Testis (tissue), 2 donors: ENCODE measurements at regions not wholly inside any gene's neighbourhood (a gene's known extent, or its start where the extent isn't known, plus 50 kb on each side); places are given as distances from the start of the nearest gene placed in this dataset.

Source experiments
- DNase-seq: peaks from one replicate; pipeline ENCODE4 v3.0.0-alpha.2; 2019
- H3K27ac ChIP-seq, 2 donors: fragments of 200-600 bp; sonication (generic); one replicate each; pipeline ENCODE4 v1.5.1; 2019
- H3K27me3 ChIP-seq: fragments of 200-600 bp; sonication (generic); one replicate; pipeline ENCODE4 v1.5.1; 2019
- H3K36me3 ChIP-seq: fragments of 200-600 bp; sonication (generic); one replicate; pipeline ENCODE4 v1.5.1; 2017; ENCODE audit warnings: low read depth; ENCODE audit errors: missing control alignments
- H3K4me1 ChIP-seq: fragments of 200-600 bp; sonication (generic); one replicate; pipeline ENCODE4 v1.5.1; 2019
- H3K4me3 ChIP-seq, 2 donors: fragments of 200-600 bp; sonication (generic); one replicate each; pipeline ENCODE4 v1.5.1; 2017 to 2019
- H3K9me3 ChIP-seq: fragments of 200-600 bp; sonication (generic); one replicate; pipeline ENCODE4 v1.5.1; 2017
- POLR2A ChIP-seq: fragments of 450-650 bp; IDR thresholded peaks from one replicate; pipeline ENCODE4 v1.6.1; 2017; ENCODE audit warnings: antibody characterized with exemption, mild to moderate bottlenecking, moderate library complexity
- WGBS, 2 donors: methylation state at CpG; one replicate each; pipeline ENCODE4 v1.1.5; 2018; 5-methylcytosine and 5-hydroxymethylcytosine counted together
- intact Hi-C: fragments of 100-400 bp; cut with DNase I; formaldehyde crosslinking; loops from one replicate; pipeline ENCODE4 v1.15.1; 2023; ENCODE audit warnings: low total_unique reads
- TF ChIP-seq, protein P1 (sequence below), 3 experiments: fragments of 450-650 bp in 2 of 3; fragments of 200-600 bp in 1 of 3; sonication (generic) in 1 of 3; IDR thresholded peaks; one replicate each; pipeline ENCODE4 v1.5.1; 2016 to 2019; ENCODE audit warnings: antibody characterized with exemption in 3 of 3, mild to moderate bottlenecking in 2 of 3, moderate library complexity in 1 of 3

DNA sequence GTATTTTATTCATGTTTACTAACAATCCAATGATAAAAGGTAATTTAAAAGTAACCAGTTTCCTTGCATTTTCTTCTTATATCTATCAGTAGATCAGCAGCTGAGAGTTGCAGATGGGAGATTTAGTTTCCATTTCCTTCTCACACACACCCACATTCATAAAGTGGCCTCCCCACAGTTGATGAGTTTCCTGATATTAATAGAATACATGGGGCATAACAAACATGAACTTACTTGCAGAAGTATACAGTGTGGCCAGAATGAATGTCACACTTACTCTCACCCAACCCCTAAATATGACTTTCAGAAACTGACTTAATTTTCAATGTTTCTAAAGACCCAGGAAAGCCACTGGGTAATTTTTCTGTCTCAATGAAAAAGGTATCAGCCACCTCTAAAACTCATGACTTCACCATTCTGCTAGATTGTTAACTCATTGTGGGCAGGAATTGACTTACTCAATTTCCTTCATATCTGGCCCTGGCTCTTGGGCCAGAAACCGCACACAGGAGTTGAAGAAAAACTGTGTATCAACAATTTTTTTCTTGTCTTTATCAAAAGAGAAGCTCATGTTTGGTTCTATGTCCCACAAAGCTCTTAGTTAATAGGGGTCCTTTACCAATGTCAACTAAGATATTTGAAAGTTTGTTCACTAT is 63.5 kb upstream of the OSMR start:
- no peak for DNase-seq
- Histone ChIP-seq H3K4me3 (no peak overlapping the region), H3K27me3 (no peaks in the 10 kb centered on the region), H3K27ac (no peak overlapping the region), H3K36me3 (no peaks in the 10 kb centered on the region), H3K9me3 (no peaks in the 10 kb centered on the region), H3K4me1 (peaks cover 11% of the 10 kb centered on the region)
- intact Hi-C loops: no loop called here
- TF ChIP-seq, protein P1, sequence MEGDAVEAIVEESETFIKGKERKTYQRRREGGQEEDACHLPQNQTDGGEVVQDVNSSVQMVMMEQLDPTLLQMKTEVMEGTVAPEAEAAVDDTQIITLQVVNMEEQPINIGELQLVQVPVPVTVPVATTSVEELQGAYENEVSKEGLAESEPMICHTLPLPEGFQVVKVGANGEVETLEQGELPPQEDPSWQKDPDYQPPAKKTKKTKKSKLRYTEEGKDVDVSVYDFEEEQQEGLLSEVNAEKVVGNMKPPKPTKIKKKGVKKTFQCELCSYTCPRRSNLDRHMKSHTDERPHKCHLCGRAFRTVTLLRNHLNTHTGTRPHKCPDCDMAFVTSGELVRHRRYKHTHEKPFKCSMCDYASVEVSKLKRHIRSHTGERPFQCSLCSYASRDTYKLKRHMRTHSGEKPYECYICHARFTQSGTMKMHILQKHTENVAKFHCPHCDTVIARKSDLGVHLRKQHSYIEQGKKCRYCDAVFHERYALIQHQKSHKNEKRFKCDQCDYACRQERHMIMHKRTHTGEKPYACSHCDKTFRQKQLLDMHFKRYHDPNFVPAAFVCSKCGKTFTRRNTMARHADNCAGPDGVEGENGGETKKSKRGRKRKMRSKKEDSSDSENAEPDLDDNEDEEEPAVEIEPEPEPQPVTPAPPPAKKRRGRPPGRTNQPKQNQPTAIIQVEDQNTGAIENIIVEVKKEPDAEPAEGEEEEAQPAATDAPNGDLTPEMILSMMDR (IDR thresholded peaks at IDR 0.05): no peak
- TF ChIP-seq POLR2A: no peak
- 87 to 92% methylated on average over 1 of the region's 1 CpG for WGBS, 2 donors

DNA sequence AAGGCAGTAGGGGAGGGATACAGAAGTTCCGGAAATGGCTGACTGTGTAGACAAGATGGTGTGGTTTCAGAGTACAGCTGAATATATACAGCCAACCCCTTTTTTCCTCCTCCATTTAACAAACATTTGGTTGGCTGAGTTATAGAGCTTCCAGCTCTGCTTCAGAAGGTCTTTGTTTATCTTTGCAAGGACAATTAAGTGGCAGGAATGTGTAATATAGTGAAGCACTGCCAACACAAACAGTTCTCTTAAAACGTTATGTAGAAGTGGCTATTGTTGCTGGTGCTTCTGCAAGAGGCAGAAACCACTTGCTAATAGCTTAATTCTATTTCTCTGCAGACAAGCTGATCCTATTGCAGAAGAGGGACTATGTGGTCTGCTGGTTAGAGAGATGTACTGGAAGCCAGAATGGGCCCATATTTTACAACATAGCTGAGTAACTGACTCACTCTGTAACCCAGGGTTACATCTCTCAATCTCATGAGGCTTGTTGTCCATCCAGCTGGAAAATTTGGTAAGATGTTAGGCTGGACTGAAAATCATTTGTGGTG is 62.7 kb upstream of the OSMR start:
- Histone ChIP-seq H3K4me1 (peaks cover 11% of the 10 kb centered on the region), H3K9me3 (no peaks in the 10 kb centered on the region), H3K36me3 (no peaks in the 10 kb centered on the region), H3K27ac (no peak overlapping the region), H3K4me3 (no peak overlapping the region), H3K27me3 (no peaks in the 10 kb centered on the region)
- DNase-seq: no peak
- no peak for TF ChIP-seq POLR2A
- TF ChIP-seq, protein P1 (IDR thresholded peaks at IDR 0.05): no peak
- intact Hi-C loops: no loop called here
- WGBS, 2 donors: 26 to 49% methylated on average over 2 of the region's 2 CpGs

DNA sequence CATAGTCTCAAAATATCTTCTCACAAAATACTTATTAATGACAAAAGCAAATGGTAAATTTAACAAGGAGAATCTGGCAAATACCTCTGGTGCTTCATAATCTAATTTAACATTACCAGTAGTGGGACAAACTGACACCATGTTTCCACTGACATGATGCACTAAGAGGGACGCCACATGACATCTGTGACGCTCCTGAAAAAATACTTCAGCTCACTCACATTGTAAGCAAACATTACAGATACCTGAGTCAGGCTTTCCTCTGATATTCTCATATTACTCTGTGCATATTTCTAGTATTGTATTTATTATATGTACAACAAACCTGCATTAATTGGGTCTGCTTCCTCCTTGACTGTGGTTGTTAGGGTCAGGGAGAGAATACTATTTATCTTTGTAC is 56.7 kb upstream of the OSMR start:
- Histone ChIP-seq H3K36me3 (no peaks in the 10 kb centered on the region), H3K4me3 (no peak overlapping the region), H3K4me1 (no peaks in the 10 kb centered on the region), H3K27ac (no peak overlapping the region), H3K27me3 (no peaks in the 10 kb centered on the region), H3K9me3 (no peaks in the 10 kb centered on the region)
- TF ChIP-seq, protein P1 (IDR thresholded peaks at IDR 0.05): no peak
- no peak for TF ChIP-seq POLR2A
- 96% methylated on average over 2 of the region's 2 CpGs for WGBS, 2 donors
- intact Hi-C loops: no loop called here
- DNase-seq: no peak

DNA sequence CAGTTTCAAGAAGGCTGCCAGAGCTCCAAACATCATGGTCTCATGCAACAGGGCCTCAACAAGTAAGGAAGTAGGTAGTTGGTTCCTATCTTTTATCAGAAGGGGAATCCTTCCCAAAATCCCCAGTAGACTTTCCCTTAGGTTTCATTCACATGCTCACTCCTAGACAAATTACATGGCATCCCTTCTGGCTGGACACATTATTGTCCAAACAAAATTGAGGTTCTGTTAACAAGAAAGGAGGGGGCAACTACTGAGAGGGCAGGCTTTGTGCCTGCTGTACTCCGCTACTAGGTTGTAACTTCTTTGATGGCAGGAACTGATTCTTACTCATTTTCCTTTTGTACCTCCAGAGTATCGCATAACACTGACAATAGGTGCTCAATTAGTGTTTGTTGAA is 56.0 kb upstream of the OSMR start:
- Histone ChIP-seq H3K36me3 (no peaks in the 10 kb centered on the region), H3K27me3 (no peaks in the 10 kb centered on the region), H3K27ac (no peak overlapping the region), H3K4me3 (no peak overlapping the region), H3K9me3 (no peaks in the 10 kb centered on the region), H3K4me1 (no peaks in the 10 kb centered on the region)
- DNase-seq: no peak
- WGBS, 2 donors: 91% methylated on average over 2 of the region's 2 CpGs
- TF ChIP-seq POLR2A: no peak
- TF ChIP-seq, protein P1 (IDR thresholded peaks at IDR 0.05): no peak
- intact Hi-C loops: no loop called here

DNA sequence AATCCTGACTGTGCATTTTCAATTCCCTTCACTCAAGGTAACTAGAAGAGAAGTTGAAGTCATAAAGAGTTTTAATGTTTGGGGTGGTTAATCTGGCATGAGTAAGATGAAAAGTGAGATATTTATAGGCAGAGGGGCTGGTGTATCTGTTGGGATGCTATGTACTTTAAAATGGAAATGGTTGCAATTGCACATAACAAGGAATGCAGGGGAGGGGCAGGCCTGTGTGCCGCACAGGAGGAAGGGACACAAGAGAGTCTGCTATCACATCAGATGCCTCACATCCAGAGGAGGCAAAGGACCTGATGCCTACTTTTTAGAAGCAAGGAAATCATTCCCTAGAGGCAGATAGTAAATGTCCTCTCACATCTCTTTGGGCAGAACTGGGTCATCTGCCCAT is 55.5 kb upstream of the OSMR start:
- Histone ChIP-seq H3K36me3 (no peaks in the 10 kb centered on the region), H3K4me3 (no peak overlapping the region), H3K27me3 (no peaks in the 10 kb centered on the region), H3K27ac (no peak overlapping the region), H3K9me3 (no peaks in the 10 kb centered on the region), H3K4me1 (peaks cover 4% of the 10 kb centered on the region)
- DNase-seq: no peak
- TF ChIP-seq POLR2A: no peak
- TF ChIP-seq, protein P1 (IDR thresholded peaks at IDR 0.05): no peak
- WGBS, 2 donors: 75 to 91% methylated on average over 1 of the region's 1 CpG
- intact Hi-C loops: no loop called here
